GM23248 (cell line): ENCODE measurements at regions not wholly inside any gene's neighbourhood (a gene's known extent, or its start where the extent isn't known, plus 50 kb on each side); places are given as distances from the start of the nearest gene placed in this dataset.

Source experiments
- EZH2 ChIP-seq: fragments of 200-600 bp; sonication (generic); IDR thresholded peaks from 2 replicates; pipeline ENCODE4 v1.6.1; 2018; ENCODE audit warnings: antibody characterized with exemption, mild to moderate bottlenecking; ENCODE audit not compliant: insufficient read depth, poor library complexity, severe bottlenecking
- EZH2phosphoT487 ChIP-seq: fragments of 200-600 bp; sonication (generic); IDR thresholded peaks from 2 replicates; pipeline ENCODE4 v1.6.1; 2018; ENCODE audit warnings: antibody characterized with exemption, moderate library complexity, mild to moderate bottlenecking, low read depth; ENCODE audit not compliant: insufficient read depth

DNA sequence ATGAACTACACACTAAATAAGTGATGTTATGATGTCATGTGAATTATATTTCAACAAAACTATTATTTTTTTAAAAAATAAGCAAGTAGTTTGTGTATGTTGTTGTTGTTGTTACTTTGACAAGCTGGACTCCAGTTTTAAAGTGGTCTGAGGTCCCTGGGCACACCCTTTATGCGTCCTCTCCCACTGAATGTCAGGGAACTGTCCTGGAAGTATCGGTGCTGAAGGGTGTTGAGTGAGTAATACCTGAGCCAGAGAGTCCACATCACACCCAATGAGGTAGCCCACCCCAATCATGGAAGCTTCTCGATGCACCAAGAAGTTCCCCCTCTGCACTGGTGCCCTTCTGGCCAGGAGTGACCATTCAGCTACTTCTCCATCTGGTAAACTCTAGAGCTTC lies 64.3 kb downstream of the FOXI2 start:
- TF ChIP-seq EZH2 (no peak), EZH2phosphoT487 (no peak)
